ENCODE measurements at regions not wholly inside any gene's neighbourhood (a gene's known extent, or its start where the extent isn't known, plus 50 kb on each side); places are given as distances from the start of the nearest gene placed in this dataset.

DNA sequence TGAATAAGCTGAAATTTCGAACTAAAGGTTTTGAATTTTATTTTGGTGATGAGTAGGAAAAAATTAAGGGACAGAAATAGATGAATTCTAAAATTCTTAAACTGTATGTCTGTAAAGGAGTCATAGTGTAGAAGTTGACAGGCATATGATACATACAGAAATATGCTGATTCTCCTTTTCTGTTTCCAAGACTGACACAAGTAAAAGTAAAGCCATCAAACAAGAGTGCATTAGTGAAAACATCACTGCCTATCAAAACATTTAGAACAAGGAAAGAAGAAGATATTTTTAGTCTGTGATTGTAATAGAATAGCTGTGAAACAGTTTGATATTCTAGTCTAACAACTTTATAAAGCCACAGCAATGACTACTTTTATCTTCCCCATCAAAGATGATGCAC lies 1318.0 kb upstream of the TENM4 start:
- no peak overlapping the region for H3K27ac Mint-ChIP-seq
- no peaks in the 10 kb centered on the region for H3K36me3 ChIP-seq (ENCODE audit: control insufficient read depth in 2 of 2, extremely low read depth in 1 of 2, insufficient read depth in 1 of 2, low read length in 1 of 2)
- H3K9me3 ChIP-seq = no peaks in the 10 kb centered on the region
- H3K27me3 ChIP-seq (replicated peaks in 1 of 2; ENCODE audit: control insufficient read depth in 2 of 2, extremely low read depth in 1 of 2, insufficient read depth in 2 of 2, low read length in 1 of 2) = no peaks in the 10 kb centered on the region
- CTCF ChIA-PET = no interaction called here
- H3K27ac ChIP-seq (ENCODE audit: low read length) = no peak overlapping the region
- no peak overlapping the region for H3K4me3 ChIP-seq (ENCODE audit: control insufficient read depth in 1 of 2, extremely low read depth in 1 of 2, low read length in 1 of 2)
- no peak overlapping the region for H3K4me3 Mint-ChIP-seq
- ATAC-seq (replicated peaks in 1 of 4) (no peak), DNase-seq (no peak)
- no peaks in the 10 kb centered on the region for H3K4me1 ChIP-seq (ENCODE audit: control insufficient read depth in 1 of 2, extremely low read depth in 1 of 2, insufficient read depth in 2 of 2, low read length in 2 of 2)
- no peaks in the 10 kb centered on the region for H3K4me1 Mint-ChIP-seq
- H3K36me3 Mint-ChIP-seq = no peaks in the 10 kb centered on the region
- POLR2A ChIA-PET = no interaction called here
- H3K27me3 Mint-ChIP-seq = no peaks in the 10 kb centered on the region
- H3K9me3 Mint-ChIP-seq = peaks cover 17 to 38% (median 19%) of the 10 kb centered on the region in 3 donors
- 29% methylated on average over 1 of the region's 1 CpG for WGBS (ENCODE audit: insufficient coverage)

DNA sequence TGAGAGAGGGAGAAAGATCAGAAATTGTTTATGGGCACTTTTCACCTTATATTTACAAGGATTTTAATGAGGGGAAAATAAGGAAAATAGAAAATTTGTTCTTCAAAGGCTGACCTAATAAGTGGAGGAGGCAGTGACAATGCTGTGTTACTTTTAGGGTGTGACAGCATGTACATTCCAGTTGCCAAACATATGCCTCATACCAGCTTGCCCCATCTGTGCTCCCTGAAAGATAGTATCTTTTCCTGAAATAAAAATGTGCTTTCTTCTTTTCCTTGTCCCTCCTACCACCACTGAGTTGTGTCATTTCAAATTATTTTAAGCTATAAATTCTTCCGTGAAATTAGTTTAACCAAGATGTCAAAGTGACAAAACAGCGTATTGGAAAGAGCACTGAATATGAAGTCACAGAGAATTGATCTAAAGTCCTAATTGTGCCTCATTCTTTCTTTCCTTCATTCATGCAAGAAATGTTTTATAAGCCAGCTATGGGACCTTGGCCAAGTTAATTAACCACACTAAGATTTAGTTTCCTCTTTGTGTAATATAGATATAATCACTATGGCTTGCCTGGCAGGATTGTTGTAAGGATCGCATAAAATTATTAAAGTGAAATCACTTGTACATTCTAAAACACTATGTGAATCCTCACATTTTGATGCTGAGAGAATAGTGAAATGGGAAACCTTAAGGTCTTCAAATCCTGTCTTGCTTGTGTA lies 1307.5 kb upstream of the TENM4 start:
- CTCF ChIA-PET = no interaction called here
- POLR2A ChIA-PET = no interaction called here

DNA sequence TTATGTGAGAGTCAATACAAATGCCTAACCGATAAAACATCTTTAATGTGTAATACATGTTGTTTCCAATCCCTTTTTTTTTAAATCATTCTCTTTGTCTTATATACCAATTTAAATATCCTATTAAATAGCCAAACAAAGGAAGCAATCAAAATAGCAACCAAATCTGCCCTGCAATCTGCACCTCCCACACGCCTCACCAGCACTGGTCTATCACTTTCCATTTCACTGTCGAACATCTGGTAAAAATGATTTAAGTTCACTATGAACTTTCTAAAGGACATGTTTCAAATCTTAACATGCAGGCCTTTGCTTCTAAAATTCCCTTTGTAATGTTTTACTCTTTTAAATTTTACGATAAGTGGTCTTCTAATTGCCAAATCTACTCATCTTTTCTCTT lies 1305.5 kb upstream of the TENM4 start:
- POLR2A ChIA-PET = no interaction called here
- Mint-ChIP-seq H3K9me3 (peaks cover 8 to 29% (median 9%) of the 10 kb centered on the region in 3 donors), H3K36me3 (no peaks in the 10 kb centered on the region), H3K4me3 (no peak overlapping the region), H3K4me1 (no peaks in the 10 kb centered on the region), H3K27ac (no peak overlapping the region), H3K27me3 (no peaks in the 10 kb centered on the region)
- Histone ChIP-seq H3K27me3 (replicated peaks in 1 of 2; ENCODE audit: control insufficient read depth in 2 of 2, extremely low read depth in 1 of 2, insufficient read depth in 2 of 2, low read length in 1 of 2) (no peaks in the 10 kb centered on the region), H3K4me3 (ENCODE audit: control insufficient read depth in 1 of 2, extremely low read depth in 1 of 2, low read length in 1 of 2) (no peak overlapping the region), H3K4me1 (ENCODE audit: control insufficient read depth in 1 of 2, extremely low read depth in 1 of 2, insufficient read depth in 2 of 2, low read length in 2 of 2) (no peaks in the 10 kb centered on the region), H3K27ac (ENCODE audit: low read length) (no peak overlapping the region), H3K36me3 (ENCODE audit: control insufficient read depth in 2 of 2, extremely low read depth in 1 of 2, insufficient read depth in 1 of 2, low read length in 1 of 2) (no peaks in the 10 kb centered on the region), H3K9me3 (no peaks in the 10 kb centered on the region)
- CTCF ChIA-PET = no interaction called here
- WGBS (ENCODE audit: insufficient coverage) = 58% methylated on average over 2 of the region's 4 CpGs
- ATAC-seq (replicated peaks in 1 of 4) (no peak), DNase-seq (no peak)

More for the DNA sequence above, 1307.5 kb upstream of the TENM4 start:
- no peaks in the 10 kb centered on the region for H3K27me3 ChIP-seq (replicated peaks in 1 of 2; ENCODE audit: control insufficient read depth in 2 of 2, extremely low read depth in 1 of 2, insufficient read depth in 2 of 2, low read length in 1 of 2)
- H3K9me3 Mint-ChIP-seq = peaks cover 8 to 24% (median 9%) of the 10 kb centered on the region in 3 donors
- H3K4me3 Mint-ChIP-seq = no peak overlapping the region
- no peak overlapping the region for H3K27ac ChIP-seq (ENCODE audit: low read length)
- no peaks in the 10 kb centered on the region for H3K36me3 Mint-ChIP-seq
- H3K4me1 Mint-ChIP-seq = no peaks in the 10 kb centered on the region
- no CpG with 5 or more reads among the region's 3 CpGs for whole genome bisulfite sequencing (ENCODE audit: insufficient coverage)
- H3K4me1 ChIP-seq (ENCODE audit: control insufficient read depth in 1 of 2, extremely low read depth in 1 of 2, insufficient read depth in 2 of 2, low read length in 2 of 2) = no peaks in the 10 kb centered on the region
- no peak for ATAC-seq (replicated peaks in 1 of 4)
- no peak for DNase-seq
- H3K36me3 ChIP-seq (ENCODE audit: control insufficient read depth in 2 of 2, extremely low read depth in 1 of 2, insufficient read depth in 1 of 2, low read length in 1 of 2) = no peaks in the 10 kb centered on the region
- H3K27me3 Mint-ChIP-seq = no peaks in the 10 kb centered on the region
- no peak overlapping the region for H3K27ac Mint-ChIP-seq
- no peaks in the 10 kb centered on the region for H3K9me3 ChIP-seq
- H3K4me3 ChIP-seq (ENCODE audit: control insufficient read depth in 1 of 2, extremely low read depth in 1 of 2, low read length in 1 of 2) = no peak overlapping the region

DNA sequence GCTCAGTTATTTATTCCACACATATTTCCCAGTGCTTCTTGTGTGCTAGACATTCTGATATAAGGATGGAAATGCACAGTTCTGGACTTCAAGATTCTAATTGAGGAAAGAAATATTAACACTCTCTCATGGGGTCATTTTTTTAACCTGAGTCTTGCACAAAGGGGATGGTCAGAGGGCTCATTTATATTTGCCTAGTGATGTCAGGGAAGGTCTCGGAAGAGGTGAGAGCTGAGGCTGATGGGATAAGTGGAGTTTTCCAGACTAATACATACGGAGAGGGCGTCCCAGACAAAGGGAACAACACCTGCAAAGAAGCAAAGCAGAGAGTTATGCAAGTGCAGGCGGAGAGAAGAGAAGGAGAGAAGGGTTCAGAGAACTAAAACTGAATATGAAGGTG lies 1304.6 kb upstream of the TENM4 start:
- Mint-ChIP-seq H3K27me3 (no peaks in the 10 kb centered on the region), H3K27ac (no peak overlapping the region), H3K4me1 (no peaks in the 10 kb centered on the region), H3K9me3 (peaks cover 9 to 28% (median 12%) of the 10 kb centered on the region in 3 donors), H3K4me3 (no peak overlapping the region), H3K36me3 (no peaks in the 10 kb centered on the region)
- no peaks in the 10 kb centered on the region for H3K9me3 ChIP-seq
- H3K4me3 ChIP-seq (ENCODE audit: control insufficient read depth in 1 of 2, extremely low read depth in 1 of 2, low read length in 1 of 2) = no peak overlapping the region
- no peaks in the 10 kb centered on the region for H3K27me3 ChIP-seq (replicated peaks in 1 of 2; ENCODE audit: control insufficient read depth in 2 of 2, extremely low read depth in 1 of 2, insufficient read depth in 2 of 2, low read length in 1 of 2)
- H3K4me1 ChIP-seq (ENCODE audit: control insufficient read depth in 1 of 2, extremely low read depth in 1 of 2, insufficient read depth in 2 of 2, low read length in 2 of 2) = no peaks in the 10 kb centered on the region
- POLR2A ChIA-PET = no interaction called here
- DNase-seq (no peak), ATAC-seq (replicated peaks in 1 of 4) (no peak)
- CTCF ChIA-PET = no interaction called here
- no peak overlapping the region for H3K27ac ChIP-seq (ENCODE audit: low read length)
- H3K36me3 ChIP-seq (ENCODE audit: control insufficient read depth in 2 of 2, extremely low read depth in 1 of 2, insufficient read depth in 1 of 2, low read length in 1 of 2) = no peaks in the 10 kb centered on the region
- WGBS (ENCODE audit: insufficient coverage) = 87% methylated on average over 4 of the region's 4 CpGs

DNA sequence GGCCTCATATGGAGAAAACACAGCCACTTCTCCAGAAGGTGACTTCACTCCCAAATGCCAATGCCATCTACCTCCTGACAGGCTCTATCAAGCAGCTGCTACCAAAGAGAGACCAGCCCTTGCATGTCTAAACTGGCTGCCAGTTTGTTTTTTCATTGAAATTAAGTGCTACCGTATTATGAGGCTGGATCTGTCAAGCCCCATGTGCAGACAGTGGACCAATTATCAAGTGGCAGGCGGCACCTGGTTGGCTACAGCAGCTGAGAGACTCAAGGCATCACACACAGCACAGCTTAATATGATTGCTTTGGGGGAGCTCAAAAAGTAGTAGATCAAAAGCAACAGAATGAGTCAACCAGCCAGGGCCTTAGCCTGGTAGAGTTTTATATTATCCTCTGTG lies 1293.0 kb upstream of the TENM4 start:
- no peaks in the 10 kb centered on the region for H3K4me1 ChIP-seq (ENCODE audit: control insufficient read depth in 1 of 2, extremely low read depth in 1 of 2, insufficient read depth in 2 of 2, low read length in 2 of 2)
- no peak overlapping the region for H3K4me3 ChIP-seq (ENCODE audit: control insufficient read depth in 1 of 2, extremely low read depth in 1 of 2, low read length in 1 of 2)
- no peaks in the 10 kb centered on the region for H3K4me1 Mint-ChIP-seq
- peaks cover 4 to 14% (median 14%) of the 10 kb centered on the region in 3 donors for H3K9me3 Mint-ChIP-seq
- DNase-seq (no peak), ATAC-seq (replicated peaks in 1 of 4) (no peak)
- no peaks in the 10 kb centered on the region for H3K27me3 ChIP-seq (replicated peaks in 1 of 2; ENCODE audit: control insufficient read depth in 2 of 2, extremely low read depth in 1 of 2, insufficient read depth in 2 of 2, low read length in 1 of 2)
- no peaks in the 10 kb centered on the region for H3K9me3 ChIP-seq
- H3K27ac ChIP-seq (ENCODE audit: low read length) = no peak overlapping the region
- H3K4me3 Mint-ChIP-seq = no peak overlapping the region
- no peaks in the 10 kb centered on the region for H3K36me3 ChIP-seq (ENCODE audit: control insufficient read depth in 2 of 2, extremely low read depth in 1 of 2, insufficient read depth in 1 of 2, low read length in 1 of 2)
- H3K27me3 Mint-ChIP-seq = no peaks in the 10 kb centered on the region
- CTCF ChIA-PET = no interaction called here
- no peaks in the 10 kb centered on the region for H3K36me3 Mint-ChIP-seq
- WGBS (ENCODE audit: insufficient coverage) = 100% methylated on average over 1 of the region's 2 CpGs
- POLR2A ChIA-PET = no interaction called here
- no peak overlapping the region for H3K27ac Mint-ChIP-seq

DNA sequence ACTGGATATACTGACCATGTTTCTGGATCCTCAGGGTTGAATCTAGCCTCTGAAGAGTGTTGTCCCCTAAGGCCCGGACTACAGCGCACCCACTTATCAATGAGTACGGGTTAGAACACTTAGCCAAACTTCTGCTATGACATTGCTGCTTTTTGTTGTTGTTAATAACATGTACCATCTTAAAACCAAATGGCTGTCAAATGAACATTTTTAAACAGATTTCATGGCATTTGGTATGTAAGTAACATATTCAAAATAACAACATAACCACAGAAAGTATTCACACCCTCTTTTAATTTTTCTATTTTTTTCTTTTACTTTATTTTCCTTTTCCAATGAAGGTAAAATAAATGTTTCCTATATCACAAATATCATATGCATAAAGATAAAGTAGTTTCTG lies 1292.5 kb upstream of the TENM4 start:
- POLR2A ChIA-PET = no interaction called here
- no peaks in the 10 kb centered on the region for H3K9me3 ChIP-seq
- H3K36me3 ChIP-seq (ENCODE audit: control insufficient read depth in 2 of 2, extremely low read depth in 1 of 2, insufficient read depth in 1 of 2, low read length in 1 of 2) = no peaks in the 10 kb centered on the region
- no peaks in the 10 kb centered on the region for H3K27me3 Mint-ChIP-seq
- no peaks in the 10 kb centered on the region for H3K36me3 Mint-ChIP-seq
- H3K4me3 Mint-ChIP-seq = no peak overlapping the region
- H3K4me1 ChIP-seq (ENCODE audit: control insufficient read depth in 1 of 2, extremely low read depth in 1 of 2, insufficient read depth in 2 of 2, low read length in 2 of 2) = no peaks in the 10 kb centered on the region
- no peak overlapping the region for H3K27ac ChIP-seq (ENCODE audit: low read length)
- DNase-seq (no peak), ATAC-seq (replicated peaks in 1 of 4) (no peak)
- no peak overlapping the region for H3K27ac Mint-ChIP-seq
- H3K4me1 Mint-ChIP-seq = no peaks in the 10 kb centered on the region
- no peak overlapping the region for H3K4me3 ChIP-seq (ENCODE audit: control insufficient read depth in 1 of 2, extremely low read depth in 1 of 2, low read length in 1 of 2)
- H3K9me3 Mint-ChIP-seq = peaks cover 3 to 16% (median 14%) of the 10 kb centered on the region in 3 donors
- H3K27me3 ChIP-seq (replicated peaks in 1 of 2; ENCODE audit: control insufficient read depth in 2 of 2, extremely low read depth in 1 of 2, insufficient read depth in 2 of 2, low read length in 1 of 2) = no peaks in the 10 kb centered on the region
- 90% methylated on average over 2 of the region's 3 CpGs for WGBS (ENCODE audit: insufficient coverage)
- CTCF ChIA-PET = no interaction called here

DNA sequence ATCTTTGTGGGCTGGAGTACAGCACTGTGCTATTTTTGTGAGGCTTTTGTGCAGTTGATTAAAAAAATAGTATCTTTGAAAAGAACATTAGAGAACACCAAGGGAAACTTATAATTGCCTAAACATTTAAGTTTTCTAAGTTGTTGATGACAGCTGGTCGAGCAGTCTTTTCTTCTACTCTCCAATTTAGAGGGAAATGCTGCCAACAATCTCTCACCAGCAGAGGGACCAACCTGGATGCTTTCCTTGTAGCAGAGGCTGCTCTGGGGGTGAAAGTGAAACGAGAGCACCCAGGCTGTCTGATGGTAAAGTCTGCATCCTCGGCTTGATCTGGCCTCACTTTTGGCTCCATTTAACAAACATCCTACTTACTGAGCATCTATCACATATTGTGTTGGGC lies 1286.5 kb upstream of the TENM4 start:
- Mint-ChIP-seq H3K27ac (no peak overlapping the region), H3K36me3 (no peaks in the 10 kb centered on the region), H3K9me3 (peaks cover 3 to 11% (median 4%) of the 10 kb centered on the region in 3 donors), H3K4me3 (no peak overlapping the region), H3K4me1 (no peaks in the 10 kb centered on the region), H3K27me3 (no peaks in the 10 kb centered on the region)
- ChIA-PET CTCF (no interaction called here), POLR2A (no interaction called here)
- no peak overlapping the region for H3K27ac ChIP-seq (ENCODE audit: low read length)
- no peak for DNase-seq
- no peak overlapping the region for H3K4me3 ChIP-seq (ENCODE audit: control insufficient read depth in 1 of 2, extremely low read depth in 1 of 2, low read length in 1 of 2)
- H3K27me3 ChIP-seq (replicated peaks in 1 of 2; ENCODE audit: control insufficient read depth in 2 of 2, extremely low read depth in 1 of 2, insufficient read depth in 2 of 2, low read length in 1 of 2) = no peaks in the 10 kb centered on the region
- no peaks in the 10 kb centered on the region for H3K9me3 ChIP-seq
- no CpG with 5 or more reads among the region's 3 CpGs for WGBS (ENCODE audit: insufficient coverage)
- H3K4me1 ChIP-seq (ENCODE audit: control insufficient read depth in 1 of 2, extremely low read depth in 1 of 2, insufficient read depth in 2 of 2, low read length in 2 of 2) = no peaks in the 10 kb centered on the region
- ATAC-seq (replicated peaks in 1 of 4) = no peak
- H3K36me3 ChIP-seq (ENCODE audit: control insufficient read depth in 2 of 2, extremely low read depth in 1 of 2, insufficient read depth in 1 of 2, low read length in 1 of 2) = no peaks in the 10 kb centered on the region
